ENCODE measurements at regions not wholly inside any gene's neighbourhood (a gene's known extent, or its start where the extent isn't known, plus 50 kb on each side); places are given as distances from the start of the nearest gene placed in this dataset.

- no peak for TF ChIP-seq TEAD4 (IDR thresholded peaks at IDR 0.05)
- no peak for TF ChIP-seq RAD21 (IDR thresholded peaks at IDR 0.05; ENCODE audit: low read depth)
- no peak for TF ChIP-seq EGR1 (IDR thresholded peaks at IDR 0.05)
- TF ChIP-seq CREB1 (IDR thresholded peaks at IDR 0.05; ENCODE audit: low read depth): no peak
- TF ChIP-seq TAF1 (IDR thresholded peaks at IDR 0.05; ENCODE audit: low read depth): no peak
- TF ChIP-seq ZBTB7A (IDR thresholded peaks at IDR 0.05; ENCODE audit: low read depth): no peak
- no peak for TF ChIP-seq REST (IDR thresholded peaks at IDR 0.05; ENCODE audit: low read depth)
- no peak for TF ChIP-seq EP300 (IDR thresholded peaks at IDR 0.05; ENCODE audit: borderline replicate concordance)
Measured at GRCh38 chr11:111135101-111135500, 110.4 kb upstream of the POU2AF2 start.

All from Ishikawa (cell line).